ENCODE measurements at regions not wholly inside any gene's neighbourhood (a gene's known extent, or its start where the extent isn't known, plus 50 kb on each side); places are given as distances from the start of the nearest gene placed in this dataset.
A peak's percentile ranks its signal among the peaks of the same experiment; 100 is the strongest.

- no peak for DNase-seq (ENCODE audit: low read depth, low spot score)
Observed at GRCh38 chr1:184272175-184272866, 114.5 kb upstream of the C1orf21 start.

- DNase-seq (ENCODE audit: low read depth, low spot score) = no peak
Observed at GRCh38 chr1:184276416-184276815, 110.4 kb upstream of the C1orf21 start.

DNA sequence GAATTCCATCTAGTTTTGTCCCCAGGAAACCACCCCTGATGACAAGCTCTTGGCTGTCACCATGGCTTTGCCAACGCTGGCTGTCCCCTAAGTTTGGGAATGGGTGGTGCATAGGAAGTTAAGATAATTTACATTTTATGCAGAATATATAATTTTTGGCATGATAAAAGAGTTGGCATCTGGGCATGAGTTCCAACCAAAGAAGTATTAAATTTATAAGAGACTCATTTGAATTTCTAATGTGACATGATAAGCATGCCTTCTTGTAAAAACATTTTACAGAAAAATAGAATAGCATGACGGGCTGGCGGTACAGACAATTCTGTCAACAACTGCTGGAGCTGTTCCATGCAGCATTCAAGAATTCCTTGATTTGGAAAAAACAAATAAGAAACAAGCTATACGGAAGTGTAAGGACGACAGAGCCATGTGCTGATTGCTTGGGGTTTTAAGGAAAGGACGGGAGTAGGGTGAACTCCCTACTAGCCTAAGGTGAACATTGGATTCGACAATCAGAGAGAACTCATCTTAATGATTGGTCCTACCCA lies 106.8 kb upstream of the C1orf21 start:
- DNase-seq (ENCODE audit: low read depth, low spot score) = no peak

DNA sequence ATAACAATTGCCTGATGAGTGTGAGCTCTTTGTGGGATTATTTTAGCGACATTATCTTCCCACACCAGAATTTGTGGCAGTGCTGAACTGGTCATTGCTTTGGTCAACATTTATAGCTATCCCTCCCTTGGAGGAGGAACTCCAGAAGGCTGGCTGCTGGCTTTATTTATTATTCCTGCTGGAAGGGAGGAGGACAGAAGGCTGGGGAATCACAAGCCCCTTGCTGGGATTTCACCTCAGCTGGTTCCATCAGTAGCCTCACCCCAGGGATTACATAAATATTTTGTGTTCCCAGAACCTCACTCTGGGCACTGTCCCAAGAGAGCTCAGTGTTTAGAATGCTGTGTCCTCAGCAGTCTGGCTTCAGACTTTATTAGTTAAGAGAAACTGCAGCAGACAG lies 102.8 kb upstream of the C1orf21 start:
- DNase-seq (ENCODE audit: low read depth, low spot score) = no peak

DNA sequence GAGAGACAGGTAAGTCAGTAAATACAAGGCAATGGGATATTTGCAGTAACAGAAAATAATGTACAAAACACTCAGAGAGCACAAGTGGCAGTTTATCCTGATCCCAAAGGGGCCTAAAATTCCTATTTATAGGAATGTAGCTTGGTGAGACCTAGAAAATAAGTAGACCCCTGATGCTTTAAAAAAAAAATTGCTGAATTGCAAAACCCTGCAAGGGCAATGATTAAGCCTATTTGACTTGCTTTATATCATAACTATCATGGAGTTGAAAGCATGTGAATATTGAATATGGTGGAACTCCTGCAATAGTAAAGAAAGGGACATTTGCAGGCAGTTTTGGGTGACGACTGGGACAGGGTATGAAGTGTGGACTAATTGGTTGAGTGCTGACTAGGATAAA lies 101.9 kb upstream of the C1orf21 start:
- no peak for DNase-seq (ENCODE audit: low read depth, low spot score)

- no peak for DNase-seq (ENCODE audit: low read depth, low spot score)
Observed at GRCh38 chr1:184285401-184286087, 101.3 kb upstream of the C1orf21 start.

GRCh38 chr1:184287001-184287400 lies 99.8 kb upstream of the C1orf21 start:
- no peak for DNase-seq (ENCODE audit: low read depth, low spot score)

- no peak for DNase-seq (ENCODE audit: low read depth, low spot score)
Observed at GRCh38 chr1:184289825-184290550, 96.8 kb upstream of the C1orf21 start.

DNA sequence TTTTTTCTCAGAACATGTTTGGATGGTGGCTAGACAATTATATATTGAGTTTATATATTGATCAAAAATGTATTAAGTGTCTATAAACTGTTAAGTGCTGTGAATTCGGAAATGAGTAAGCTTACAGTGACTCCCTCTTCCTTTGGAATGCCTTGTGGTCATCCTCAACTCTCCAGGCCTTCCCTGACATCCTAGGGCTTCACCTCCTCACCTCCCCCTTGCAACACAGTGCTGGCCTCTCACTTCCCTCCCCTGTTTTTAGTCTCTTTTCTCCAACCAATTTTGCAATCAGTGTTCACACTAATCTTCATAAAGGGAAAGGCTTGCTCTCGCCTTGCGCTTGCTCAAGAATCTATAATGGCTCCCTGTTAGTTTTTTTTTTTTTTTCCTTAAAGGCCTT lies 95.1 kb upstream of the C1orf21 start:
- DNase-seq (ENCODE audit: low read depth, low spot score) = no peak

GRCh38 chr1:184292101-184292500 lies 94.7 kb upstream of the C1orf21 start:
- DNase-seq (ENCODE audit: low read depth, low spot score) = no peak

GRCh38 chr1:184294101-184294500 lies 92.7 kb upstream of the C1orf21 start:
- DNase-seq (ENCODE audit: low read depth, low spot score) = no peak

GRCh38 chr1:184296466-184297243 lies 90.2 kb upstream of the C1orf21 start:
- peak; percentile 90 for DNase-seq (ENCODE audit: low read depth, low spot score)

- DNase-seq (ENCODE audit: low read depth, low spot score) = no peak
Observed at GRCh38 chr1:184297244-184297750, 89.5 kb upstream of the C1orf21 start.

DNA sequence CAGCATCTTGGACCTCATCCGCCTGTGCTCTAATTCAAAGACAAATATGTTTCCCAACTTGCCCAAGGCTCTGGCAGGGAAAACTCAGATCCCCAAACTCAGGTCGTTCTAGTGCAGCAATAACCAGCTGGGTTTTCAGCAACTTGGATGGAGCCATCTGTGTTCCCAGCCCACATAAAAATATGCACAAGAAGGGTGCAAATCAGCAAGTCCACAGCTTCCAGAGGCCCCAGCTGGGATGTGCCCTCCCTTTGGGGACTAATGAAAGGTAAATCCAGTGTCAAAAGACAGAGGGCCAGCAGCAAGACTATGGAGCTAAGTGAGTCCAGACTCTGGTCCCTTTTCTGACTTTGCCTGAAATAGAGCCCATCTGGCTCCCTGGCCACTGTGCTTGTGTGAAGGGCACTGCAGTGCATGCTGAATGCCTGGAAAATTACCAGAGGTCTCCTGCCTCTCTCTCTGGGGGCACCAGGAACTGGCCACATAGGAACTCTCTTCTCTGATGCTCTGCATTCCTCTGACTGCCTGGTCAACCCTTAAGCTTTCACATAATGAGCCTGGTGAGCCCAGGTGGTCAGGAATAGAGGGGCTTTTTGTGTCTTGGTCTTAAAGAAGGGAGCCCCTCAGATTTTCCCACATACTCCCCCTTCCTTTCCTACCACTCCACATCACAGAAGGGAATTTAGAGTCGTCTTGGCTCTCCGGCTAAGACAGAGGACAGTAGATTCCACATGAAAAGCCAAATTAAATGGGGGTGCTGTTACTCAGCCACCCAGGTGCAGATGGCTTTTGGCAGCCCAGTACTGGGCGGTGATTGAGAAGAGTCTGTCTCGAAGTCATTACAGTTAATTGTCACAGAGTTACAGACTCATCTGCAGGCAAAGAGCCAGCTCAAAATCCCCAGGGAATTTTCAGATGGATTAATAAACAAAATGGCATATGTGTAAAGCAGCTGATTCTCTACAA lies 88.1 kb upstream of the C1orf21 start:
- no peak for DNase-seq (ENCODE audit: low read depth, low spot score)

GRCh38 chr1:184299406-184299790 lies 87.4 kb upstream of the C1orf21 start:
- no peak for DNase-seq (ENCODE audit: low read depth, low spot score)

DNA sequence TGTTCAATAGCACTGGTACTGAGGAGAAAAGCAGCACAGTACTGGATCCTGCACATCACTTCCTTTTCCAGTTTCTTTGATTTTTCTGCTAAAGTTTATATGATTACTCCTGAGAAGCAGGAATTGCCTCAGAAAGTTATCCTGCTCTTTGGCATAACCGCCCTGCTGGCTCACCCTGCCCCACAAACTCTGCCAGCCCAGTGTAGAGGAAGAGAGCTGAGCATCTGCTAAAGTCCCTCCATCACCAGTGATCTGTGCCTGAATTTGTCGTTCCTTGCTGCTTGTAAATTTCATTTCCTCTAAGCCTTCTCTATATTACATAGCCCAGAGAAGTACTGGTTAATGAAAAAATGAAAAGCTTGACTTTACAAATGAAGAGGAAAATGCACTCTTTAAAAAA lies 87.0 kb upstream of the C1orf21 start:
- no peak for DNase-seq (ENCODE audit: low read depth, low spot score)

DNA sequence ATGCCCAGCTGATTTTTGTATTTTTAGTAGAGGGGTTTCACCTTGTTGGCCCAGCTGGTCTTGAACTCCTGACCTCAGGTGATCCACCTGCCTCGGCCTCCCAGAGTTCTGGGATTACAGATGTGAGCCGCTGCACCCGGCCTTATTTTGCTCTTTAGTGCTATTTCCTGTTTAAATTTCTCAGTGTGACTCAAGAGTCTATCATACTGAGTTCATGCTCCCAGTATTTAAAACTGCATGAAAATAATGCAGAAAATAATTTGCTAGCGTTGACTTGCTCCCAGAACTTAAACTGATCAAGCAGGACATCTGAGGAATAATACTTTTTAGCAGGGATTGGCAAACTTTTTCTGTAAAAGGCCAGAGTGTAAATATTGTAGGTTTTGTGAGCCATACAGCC lies 86.4 kb upstream of the C1orf21 start:
- DNase-seq (ENCODE audit: low read depth, low spot score) = no peak

GRCh38 chr1:184301227-184301626 lies 85.6 kb upstream of the C1orf21 start:
- DNase-seq (ENCODE audit: low read depth, low spot score) = no peak

GRCh38 chr1:184302346-184302745 lies 84.5 kb upstream of the C1orf21 start:
- DNase-seq (ENCODE audit: low read depth, low spot score) = no peak

DNA sequence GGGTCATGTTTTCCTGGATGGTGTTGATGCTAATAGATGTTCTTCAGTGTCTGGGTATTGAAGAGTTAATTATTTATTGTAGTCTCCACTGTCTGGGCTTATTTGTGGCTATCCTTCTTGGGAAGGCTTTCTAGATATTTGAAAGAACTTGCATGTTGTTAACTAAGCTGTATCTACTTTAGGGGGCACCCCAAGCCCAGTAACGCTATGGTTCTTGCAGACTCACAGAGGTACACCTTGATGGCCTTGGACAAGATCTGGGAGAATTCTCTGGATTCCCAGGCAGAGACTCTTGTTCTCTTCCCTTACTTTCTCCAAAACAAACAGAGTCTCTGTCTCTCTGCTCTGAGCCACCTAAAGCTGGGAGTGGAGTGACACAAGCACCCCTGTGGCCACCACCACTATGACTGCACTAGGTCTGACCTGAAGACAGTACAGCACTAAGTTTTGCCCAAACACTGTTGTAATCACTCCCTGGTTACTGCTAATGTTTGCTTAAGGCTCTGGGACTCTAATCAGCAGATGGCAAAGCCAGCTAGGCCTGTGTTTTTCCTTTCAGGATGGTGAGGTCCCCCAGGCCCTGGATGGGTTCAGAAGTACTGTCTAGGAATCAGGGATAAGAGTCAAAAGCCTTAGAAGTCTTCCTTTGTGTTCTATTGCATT lies 76.5 kb upstream of the C1orf21 start:
- DNase-seq (ENCODE audit: low read depth, low spot score) = no peak
